ENCODE measurements at regions not wholly inside any gene's neighbourhood (a gene's known extent, or its start where the extent isn't known, plus 50 kb on each side); places are given as distances from the start of the nearest gene placed in this dataset.
A peak's percentile ranks its signal among the peaks of the same experiment; 100 is the strongest.
"Not testable (repeated sequence)": the region's sequence is repeated elsewhere in the genome, so short reads cannot be mapped to it uniquely, and the experiment has no call there.

DNA sequence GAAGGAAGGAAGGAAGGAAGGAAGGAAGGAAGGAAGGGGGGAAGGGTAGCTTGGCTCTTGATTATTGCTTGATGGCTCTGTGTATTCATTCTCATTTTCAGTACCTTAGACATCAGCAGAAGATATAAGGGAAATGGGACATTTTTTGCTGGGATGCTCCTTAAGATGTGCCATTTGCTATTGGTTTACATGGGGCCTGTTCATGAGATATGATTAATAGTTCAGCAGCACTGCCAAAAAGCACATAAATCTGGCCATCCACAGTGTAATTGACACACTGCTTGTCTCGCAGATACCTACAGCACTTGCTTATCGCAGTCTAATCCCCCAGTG lies 137.5 kb upstream of the JARID2 start:
- DNase-seq (no peak), ATAC-seq (ENCODE audit: insufficient read depth, low FRiP score) (no peak)
- H3K36me3 ChIP-seq (ENCODE audit: control insufficient read depth in 4 of 4, insufficient read depth in 4 of 4, low read length in 4 of 4), result no peaks in the 10 kb centered on the region
- H3K27ac ChIP-seq (ENCODE audit: low read depth in 1 of 2, low read length in 1 of 2), result no peak overlapping the region
- TF ChIP-seq, protein P1, sequence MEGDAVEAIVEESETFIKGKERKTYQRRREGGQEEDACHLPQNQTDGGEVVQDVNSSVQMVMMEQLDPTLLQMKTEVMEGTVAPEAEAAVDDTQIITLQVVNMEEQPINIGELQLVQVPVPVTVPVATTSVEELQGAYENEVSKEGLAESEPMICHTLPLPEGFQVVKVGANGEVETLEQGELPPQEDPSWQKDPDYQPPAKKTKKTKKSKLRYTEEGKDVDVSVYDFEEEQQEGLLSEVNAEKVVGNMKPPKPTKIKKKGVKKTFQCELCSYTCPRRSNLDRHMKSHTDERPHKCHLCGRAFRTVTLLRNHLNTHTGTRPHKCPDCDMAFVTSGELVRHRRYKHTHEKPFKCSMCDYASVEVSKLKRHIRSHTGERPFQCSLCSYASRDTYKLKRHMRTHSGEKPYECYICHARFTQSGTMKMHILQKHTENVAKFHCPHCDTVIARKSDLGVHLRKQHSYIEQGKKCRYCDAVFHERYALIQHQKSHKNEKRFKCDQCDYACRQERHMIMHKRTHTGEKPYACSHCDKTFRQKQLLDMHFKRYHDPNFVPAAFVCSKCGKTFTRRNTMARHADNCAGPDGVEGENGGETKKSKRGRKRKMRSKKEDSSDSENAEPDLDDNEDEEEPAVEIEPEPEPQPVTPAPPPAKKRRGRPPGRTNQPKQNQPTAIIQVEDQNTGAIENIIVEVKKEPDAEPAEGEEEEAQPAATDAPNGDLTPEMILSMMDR (IDR thresholded peaks at IDR 0.05; ENCODE audit: control extremely low read depth, extremely low read depth), result no peak
- H3K9me3 ChIP-seq (ENCODE audit: control insufficient read depth in 4 of 4, insufficient read depth in 3 of 4, low read length in 3 of 4), result peaks cover 0 to 2% (median under 1%) of the 10 kb centered on the region in 4 donors
- H3K9ac ChIP-seq (ENCODE audit: insufficient read depth in 1 of 2, low read length in 2 of 2), result no peak overlapping the region
- H3K4me3 ChIP-seq, result no peak overlapping the region
- H3K4me1 ChIP-seq (ENCODE audit: control insufficient read depth in 5 of 5, insufficient read depth in 5 of 5, low read length in 5 of 5), result peaks cover 0 to 8% (median 0%) of the 10 kb centered on the region in 5 donors
- WGBS, 2 donors, result 96 to 97% methylated on average over 2 of the region's 2 CpGs
- H3K27me3 ChIP-seq (ENCODE audit: control insufficient read depth in 3 of 3, insufficient read depth in 3 of 3, low read length in 2 of 3), result no peaks in the 10 kb centered on the region

DNA sequence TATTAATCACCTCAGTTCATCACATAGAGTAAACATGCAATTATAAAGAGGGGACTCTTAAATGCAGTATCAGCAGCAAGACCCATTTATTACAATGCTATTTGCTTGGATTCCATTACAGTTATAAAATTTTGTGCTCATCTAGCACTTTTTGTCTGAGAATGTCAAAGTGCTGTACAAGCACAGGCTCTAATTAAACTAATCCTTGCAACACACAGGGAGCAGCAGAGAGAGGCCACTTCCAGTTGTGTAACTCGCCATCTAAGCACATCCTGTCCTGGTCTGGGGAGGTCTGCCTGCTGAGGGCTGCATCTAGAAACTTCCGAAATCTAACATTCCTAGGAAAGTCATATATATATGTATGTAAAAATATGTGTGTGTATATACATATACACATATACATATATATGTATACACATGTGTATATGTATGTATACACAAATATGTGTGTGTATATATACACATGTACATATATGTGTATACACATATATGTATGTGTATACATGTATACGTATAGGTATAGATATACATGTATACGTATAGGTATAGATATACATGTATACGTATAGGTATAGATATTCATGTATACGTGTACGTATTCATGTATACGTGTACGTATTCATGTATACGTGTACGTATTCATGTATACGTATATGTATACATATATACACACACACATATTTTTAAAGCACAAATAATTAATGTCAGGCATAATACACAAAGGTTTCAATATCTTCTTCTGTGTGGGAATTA lies 136.4 kb upstream of the JARID2 start:
- Histone ChIP-seq H3K9me3 (ENCODE audit: control insufficient read depth in 4 of 4, insufficient read depth in 3 of 4, low read length in 3 of 4) (peaks cover 0 to 2% (median under 1%) of the 10 kb centered on the region in 4 donors), H3K27ac (ENCODE audit: low read depth in 1 of 2, low read length in 1 of 2) (no peak overlapping the region), H3K9ac (ENCODE audit: insufficient read depth in 1 of 2, low read length in 2 of 2) (no peak overlapping the region), H3K27me3 (ENCODE audit: control insufficient read depth in 3 of 3, insufficient read depth in 3 of 3, low read length in 2 of 3) (no peaks in the 10 kb centered on the region), H3K36me3 (ENCODE audit: control insufficient read depth in 4 of 4, insufficient read depth in 4 of 4, low read length in 4 of 4) (no peaks in the 10 kb centered on the region), H3K4me3 (no peak overlapping the region), H3K4me1 (ENCODE audit: control insufficient read depth in 5 of 5, insufficient read depth in 5 of 5, low read length in 5 of 5) (peaks cover 0 to 8% (median 0%) of the 10 kb centered on the region in 5 donors)
- TF ChIP-seq, protein P1 (IDR thresholded peaks at IDR 0.05; ENCODE audit: control extremely low read depth, extremely low read depth), result no peak
- no peak for ATAC-seq (ENCODE audit: insufficient read depth, low FRiP score)
- 82 to 89% methylated on average over 12 of the region's 12 CpGs for WGBS, 2 donors
- peak; percentile 53 to 83 (median 64) for DNase-seq

DNA sequence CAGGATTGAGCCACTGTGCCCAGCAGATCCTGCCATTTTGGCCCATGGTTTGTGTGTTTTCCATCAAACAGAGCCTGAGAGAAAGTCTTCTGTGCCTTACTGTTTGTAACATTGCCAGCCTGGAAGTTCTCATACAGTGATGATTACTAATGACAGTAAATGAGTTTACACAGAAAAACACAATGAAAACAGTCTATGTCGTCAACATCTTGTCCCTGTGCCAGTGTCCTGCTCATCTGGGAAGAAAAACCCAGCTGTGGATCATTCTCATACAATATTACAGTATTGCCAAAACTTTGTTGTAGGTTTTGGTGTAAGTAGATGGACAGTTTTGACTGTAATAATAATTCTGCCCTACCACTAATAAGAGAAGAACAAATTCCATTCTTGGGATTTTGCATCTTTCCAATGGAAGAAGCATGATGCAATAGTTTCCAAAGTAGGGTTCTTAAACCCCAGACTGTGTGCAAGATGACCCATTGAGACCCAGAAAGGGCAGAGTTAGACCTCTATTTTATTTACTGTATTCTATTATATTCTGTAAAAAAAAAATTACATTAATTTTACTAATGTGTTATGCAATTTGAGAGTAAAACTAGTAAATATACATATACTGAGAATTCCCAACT lies 135.0 kb upstream of the JARID2 start:
- Histone ChIP-seq H3K36me3 (ENCODE audit: control insufficient read depth in 4 of 4, insufficient read depth in 4 of 4, low read length in 4 of 4) (no peaks in the 10 kb centered on the region), H3K9ac (ENCODE audit: insufficient read depth in 1 of 2, low read length in 2 of 2) (no peak overlapping the region), H3K27ac (ENCODE audit: low read depth in 1 of 2, low read length in 1 of 2) (no peak overlapping the region), H3K27me3 (ENCODE audit: control insufficient read depth in 3 of 3, insufficient read depth in 3 of 3, low read length in 2 of 3) (no peaks in the 10 kb centered on the region), H3K9me3 (ENCODE audit: control insufficient read depth in 4 of 4, insufficient read depth in 3 of 4, low read length in 3 of 4) (no peaks in the 10 kb centered on the region), H3K4me1 (ENCODE audit: control insufficient read depth in 5 of 5, insufficient read depth in 5 of 5, low read length in 5 of 5) (peaks cover 0 to 8% (median 0%) of the 10 kb centered on the region in 5 donors), H3K4me3 (no peak overlapping the region)
- no peak for ATAC-seq (ENCODE audit: insufficient read depth, low FRiP score)
- WGBS, 2 donors, result 63 to 73% methylated on average over 1 of the region's 1 CpG
- peak; percentile 51 to 69 (median 61) for DNase-seq
- TF ChIP-seq, protein P1 (IDR thresholded peaks at IDR 0.05; ENCODE audit: control extremely low read depth, extremely low read depth), result no peak

DNA sequence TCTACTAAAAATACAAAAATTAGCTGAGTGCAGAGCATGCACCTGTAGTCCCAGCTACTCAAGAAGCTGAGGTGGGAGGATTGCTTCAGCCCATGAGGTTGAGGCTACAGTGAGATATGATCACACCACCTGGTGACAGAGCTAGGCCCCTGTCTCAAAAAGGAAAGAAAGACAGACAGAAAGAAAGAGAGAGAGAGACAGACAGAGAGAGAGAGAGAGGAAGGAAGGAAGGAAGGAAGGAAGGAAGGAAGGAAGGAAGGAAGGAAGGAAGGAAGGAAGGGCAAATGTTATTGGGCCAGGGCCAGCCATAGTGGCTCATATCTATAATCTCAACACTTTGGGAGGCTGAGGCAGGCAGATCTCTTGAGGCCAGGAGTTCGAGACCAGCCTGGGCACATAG lies 134.3 kb upstream of the JARID2 start:
- not testable (repeated sequence) for H3K27me3 ChIP-seq (ENCODE audit: control insufficient read depth in 3 of 3, insufficient read depth in 3 of 3, low read length in 2 of 3); H3K9ac ChIP-seq (ENCODE audit: insufficient read depth in 1 of 2, low read length in 2 of 2); ATAC-seq (ENCODE audit: insufficient read depth, low FRiP score); H3K4me3 ChIP-seq; H3K36me3 ChIP-seq (ENCODE audit: control insufficient read depth in 4 of 4, insufficient read depth in 4 of 4, low read length in 4 of 4); H3K4me1 ChIP-seq (ENCODE audit: control insufficient read depth in 5 of 5, insufficient read depth in 5 of 5, low read length in 5 of 5); H3K27ac ChIP-seq (ENCODE audit: low read depth in 1 of 2, low read length in 1 of 2); DNase-seq; H3K9me3 ChIP-seq (ENCODE audit: control insufficient read depth in 4 of 4, insufficient read depth in 3 of 4, low read length in 3 of 4)
- 83 to 100% methylated on average over 1 of the region's 1 CpG for WGBS, 2 donors
